HCT116 (cell line): ENCODE measurements at regions not wholly inside any gene's neighbourhood (a gene's known extent, or its start where the extent isn't known, plus 50 kb on each side); places are given as distances from the start of the nearest gene placed in this dataset.

ENCODE experiments used
- ATAC-seq: fragments of 200-7000 bp; cut with Tn5 transposase; 2 replicates; pipeline ENCODE4 v1.9.1; 2020; ENCODE audit warnings: mild to moderate bottlenecking, moderate library complexity
- BruUV-seq: library from RNA; stranded (reverse); fragments of 400-500 nt; replicated peaks from 2 replicates; lab custom pipeline; 2021; lab: Mats Ljungman, UMichigan
- CTCF ChIA-PET: fragments of 300-600 bp; sonication (Branson Sonifier 250); formaldehyde crosslinking; loops from one replicate; lab custom pipeline; 2021; ENCODE audit warnings: antibody characterized with exemption; lab: Charles Lee
- POLR2A ChIA-PET: fragments of 300-600, 350-600 bp; sonication (Branson Sonifier 250); formaldehyde crosslinking; loops from one replicate; lab custom pipeline; 2021; ENCODE audit warnings: antibody characterized with exemption; lab: Charles Lee
- RAD21 ChIA-PET, 2 experiments: fragments of 300-600 bp; sonication (Branson Sonifier 250); formaldehyde crosslinking; loops; one replicate each; lab custom pipeline; 2023; ENCODE audit warnings: low total read pairs in 2 of 2; ENCODE audit not compliant: uncharacterized antibody in 2 of 2, unreplicated experiment in 2 of 2, low non-redundant PET in 1 of 2; lab: Charles Lee
- DNase-seq: peaks from one replicate; pipeline ENCODE4 v3.0.0-alpha.2; 2010; ENCODE audit warnings: low read depth, low spot score
- H2AFZ ChIP-seq: fragments of 200-600 bp; shearing (Covaris generic), sonication (generic); 2 replicates; pipeline ENCODE4 v1.6.1; 2017; ENCODE audit warnings: low read depth, mixed run types, mixed read lengths, antibody characterized with exemption, low read length; ENCODE audit not compliant: poor library complexity, severe bottlenecking
- H3K27ac ChIP-seq: 2 replicates; pipeline ENCODE4 v1.5.1; 2012; ENCODE audit warnings: low read depth, low read length
- H3K27me3 ChIP-seq: fragments of 200-600 bp; sonication (generic); 2 replicates; pipeline ENCODE4 v1.6.1; 2016; ENCODE audit warnings: mixed run types, low read length, mixed read lengths; ENCODE audit not compliant: insufficient read depth
- H3K36me3 ChIP-seq, 2 experiments: fragments of 200-500 bp in 1 of 2; fragments of 200-600 bp in 1 of 2; sonication (Bioruptor generic) in 1 of 2; sonication (generic) in 1 of 2; 2 replicates each; pipeline versions ENCODE4 v1.5.1 to v1.6.1; 2014 to 2016; ENCODE audit warnings: low read length in 2 of 2, inconsistent platforms in 1 of 2, mixed read lengths in 1 of 2, mixed run types in 1 of 2; ENCODE audit not compliant: insufficient read depth in 2 of 2, control insufficient read depth in 1 of 2
- H3K4me1 ChIP-seq, 2 experiments: fragments of 200-600 bp in 1 of 2; sonication (generic) in 1 of 2; 2 replicates each; pipeline versions ENCODE4 v1.5.1 to v1.6.1; 2012 to 2017; ENCODE audit warnings: low read length in 2 of 2, inconsistent platforms in 1 of 2, mild to moderate bottlenecking in 1 of 2, mixed read lengths in 1 of 2, mixed run types in 1 of 2, moderate library complexity in 1 of 2; ENCODE audit not compliant: insufficient read depth in 2 of 2, control insufficient read depth in 1 of 2
- H3K4me2 ChIP-seq: fragments of 200-600 bp; sonication (generic); 2 replicates; pipeline ENCODE4 v1.6.1; 2017; ENCODE audit warnings: mixed run types, low read length, mixed read lengths
- H3K4me3 ChIP-seq, 2 experiments: fragments of 200-600 bp in 1 of 2; sonication (generic) in 1 of 2; replicated peaks in 1 of 2; 2 replicates each; pipeline ENCODE4 v1.5.1; 2011 to 2016; ENCODE audit warnings: low read length in 2 of 2, control low read depth in 1 of 2, low read depth in 1 of 2, mild to moderate bottlenecking in 1 of 2, mixed read lengths in 1 of 2, mixed run types in 1 of 2
- H3K79me2 ChIP-seq: fragments of 200-600 bp; sonication (generic); 2 replicates; pipeline ENCODE4 v1.6.1; 2017; ENCODE audit warnings: mild to moderate bottlenecking, mixed run types, low read length, moderate library complexity, mixed read lengths; ENCODE audit not compliant: insufficient read depth
- H3K9ac ChIP-seq: fragments of 200-600 bp; sonication (generic); 2 replicates; pipeline ENCODE4 v1.6.1; 2016; ENCODE audit warnings: low read length, mixed read lengths
- H3K9me2 ChIP-seq: fragments of 200-600 bp; sonication (generic), shearing (Covaris generic); 2 replicates; pipeline ENCODE4 v1.6.1; 2017; ENCODE audit warnings: mixed run types, mild to moderate bottlenecking, moderate library complexity; ENCODE audit not compliant: insufficient read depth
- H3K9me3 ChIP-seq, 2 experiments: fragments of 200-500 bp in 1 of 2; fragments of 200-600 bp in 1 of 2; sonication (Bioruptor generic) in 1 of 2; sonication (generic) in 1 of 2; 2 replicates each; pipeline ENCODE4 v1.6.1; 2014 to 2017; ENCODE audit warnings: low read length in 2 of 2, mixed read lengths in 2 of 2, inconsistent platforms in 1 of 2, low read depth in 1 of 2, mild to moderate bottlenecking in 1 of 2, mixed run types in 1 of 2, moderate library complexity in 1 of 2; ENCODE audit not compliant: control insufficient read depth in 1 of 2, insufficient read depth in 1 of 2
- H4K20me1 ChIP-seq: fragments of 200-600 bp; sonication (generic), shearing (Covaris generic); 2 replicates; pipeline ENCODE4 v1.6.1; 2017; ENCODE audit warnings: mixed run types, mild to moderate bottlenecking, moderate library complexity; ENCODE audit not compliant: insufficient read depth
- CBX3 ChIP-seq: IDR thresholded peaks from 2 replicates; pipeline ENCODE4 v1.6.1; 2012; ENCODE audit warnings: low read depth
- CEBPB ChIP-seq: IDR thresholded peaks from 2 replicates; pipeline ENCODE4 v1.6.1; 2012; ENCODE audit warnings: low read depth
- EZH2phosphoT487 ChIP-seq: fragments of 200-600 bp; IDR thresholded peaks from 2 replicates; pipeline ENCODE4 v1.6.1; 2018; ENCODE audit warnings: antibody characterized with exemption, borderline replicate concordance
- FOSL1 ChIP-seq: IDR thresholded peaks from 2 replicates; pipeline ENCODE4 v1.6.1; 2012; ENCODE audit warnings: low read depth
- JUND ChIP-seq: IDR thresholded peaks from 2 replicates; pipeline ENCODE4 v1.6.1; 2012
- POLR2AphosphoS5 ChIP-seq: IDR thresholded peaks from 2 replicates; pipeline ENCODE4 v1.6.1; 2011; ENCODE audit warnings: mild to moderate bottlenecking, low read depth, low read length, moderate library complexity
- RAD21 ChIP-seq: IDR thresholded peaks from 2 replicates; pipeline ENCODE4 v1.6.1; 2012; ENCODE audit warnings: low read depth, mild to moderate bottlenecking
- SIN3A ChIP-seq: IDR thresholded peaks from 2 replicates; pipeline ENCODE4 v1.6.1; 2012; ENCODE audit warnings: low read depth
- SP1 ChIP-seq: IDR thresholded peaks from 2 replicates; pipeline ENCODE4 v1.6.1; 2012; ENCODE audit warnings: low read depth
- SRF ChIP-seq: IDR thresholded peaks from 2 replicates; pipeline ENCODE4 v1.6.1; 2012; ENCODE audit warnings: low read depth
- TCF7L2 ChIP-seq: IDR thresholded peaks from 2 replicates; pipeline ENCODE4 v1.7.0; 2011; ENCODE audit warnings: borderline replicate concordance, inconsistent platforms; ENCODE audit not compliant: insufficient read depth, insufficient read length; ENCODE audit errors: extremely low read depth
- YY1 ChIP-seq: IDR thresholded peaks from 2 replicates; pipeline ENCODE4 v1.6.1; 2011; ENCODE audit warnings: low read length, low read depth, moderate library complexity, mild to moderate bottlenecking; ENCODE audit not compliant: insufficient replicate concordance; ENCODE audit errors: extremely low read depth
- ZFX ChIP-seq: fragments of 450-650 bp; IDR thresholded peaks from 2 replicates; pipeline ENCODE4 v1.6.1; 2017
- ZNF274 ChIP-seq: fragments of 200-500 bp; sonication (Bioruptor generic); IDR thresholded peaks from 2 replicates; pipeline ENCODE4 v1.6.1; 2014; ENCODE audit warnings: mild to moderate bottlenecking, low read depth, low read length, inconsistent platforms
- intact Hi-C: fragments of 100-400 bp; cut with micrococcal nuclease; formaldehyde crosslinking; loops from 2 replicates; pipeline ENCODE4 v1.10.0; 2022
- TF ChIP-seq, protein P1 (sequence below): IDR thresholded peaks from 2 replicates; pipeline ENCODE4 v1.6.1; 2011; ENCODE audit warnings: mild to moderate bottlenecking, low read length, moderate library complexity; ENCODE audit not compliant: insufficient replicate concordance; ENCODE audit errors: extremely low read depth
- TF ChIP-seq, protein P2 (sequence below): IDR thresholded peaks from 2 replicates; pipeline ENCODE4 v1.6.1; 2012; ENCODE audit warnings: low read depth
- TF ChIP-seq, protein P3 (sequence below): IDR thresholded peaks from 2 replicates; pipeline ENCODE4 v1.6.1; 2012
- TF ChIP-seq, protein P4 (sequence below), 3 experiments: fragments of 200-600 bp in 1 of 3; sonication (generic) in 1 of 3; IDR thresholded peaks in 2 of 3; conservative IDR thresholded peaks in 1 of 3; 2 replicates each; pipeline ENCODE4 v1.5.1; 2012 to 2017; ENCODE audit warnings: low read depth in 2 of 3, low read length in 2 of 3, antibody characterized with exemption in 1 of 3, borderline replicate concordance in 1 of 3, control low read depth in 1 of 3, mild to moderate bottlenecking in 1 of 3, mixed read lengths in 1 of 3, mixed run types in 1 of 3, moderate library complexity in 1 of 3; ENCODE audit not compliant: insufficient read depth in 1 of 3
- TF ChIP-seq, protein P5 (sequence below): IDR thresholded peaks from 2 replicates; pipeline ENCODE4 v1.6.1; 2012

DNA sequence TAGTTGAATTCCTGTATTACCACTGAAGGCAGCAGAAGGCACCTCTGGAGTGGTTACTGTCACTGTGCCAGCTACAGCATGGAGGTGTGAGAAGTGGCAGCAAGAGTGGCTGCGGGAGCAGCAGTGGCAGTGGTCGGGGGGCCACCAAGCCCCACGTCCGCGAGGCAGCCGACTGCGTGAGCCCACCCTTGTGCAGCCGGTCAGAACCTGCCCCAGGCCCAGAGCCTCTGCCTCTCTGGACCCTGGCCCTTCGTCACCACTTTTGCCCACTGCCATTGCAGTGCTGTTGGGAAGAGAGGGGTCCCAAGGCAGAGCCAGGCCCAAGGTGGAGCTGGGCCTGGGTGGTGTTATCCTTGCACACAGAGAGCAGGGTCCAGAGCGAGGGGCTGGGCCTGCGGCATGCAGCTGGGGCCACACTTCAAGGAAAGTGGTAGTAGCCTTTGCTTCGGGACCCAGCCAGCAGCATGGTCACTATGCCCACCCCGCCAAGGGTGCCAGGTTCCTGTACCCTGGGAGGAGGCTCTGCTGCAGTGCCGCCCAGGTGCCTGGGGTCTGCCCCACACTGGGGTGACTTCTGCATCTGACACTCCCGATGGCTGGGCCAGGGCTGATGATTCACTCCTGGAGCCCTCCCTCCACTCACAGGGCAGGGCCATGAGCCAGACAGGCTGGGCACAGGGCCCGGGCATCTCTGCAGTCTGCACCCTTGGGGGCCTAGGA, 450.1 kb upstream of the LRATD1 start:
- TF ChIP-seq ZNF274 (no peak), SP1 (no peak), POLR2AphosphoS5 (no peak), SRF (no peak), CBX3 (no peak), ZFX (no peak), CEBPB (no peak), SIN3A (no peak), FOSL1 (no peak), JUND (no peak), TCF7L2 (no peak), RAD21 (no peak), EZH2phosphoT487 (no peak), YY1 (no peak)
- TF ChIP-seq, protein P1, sequence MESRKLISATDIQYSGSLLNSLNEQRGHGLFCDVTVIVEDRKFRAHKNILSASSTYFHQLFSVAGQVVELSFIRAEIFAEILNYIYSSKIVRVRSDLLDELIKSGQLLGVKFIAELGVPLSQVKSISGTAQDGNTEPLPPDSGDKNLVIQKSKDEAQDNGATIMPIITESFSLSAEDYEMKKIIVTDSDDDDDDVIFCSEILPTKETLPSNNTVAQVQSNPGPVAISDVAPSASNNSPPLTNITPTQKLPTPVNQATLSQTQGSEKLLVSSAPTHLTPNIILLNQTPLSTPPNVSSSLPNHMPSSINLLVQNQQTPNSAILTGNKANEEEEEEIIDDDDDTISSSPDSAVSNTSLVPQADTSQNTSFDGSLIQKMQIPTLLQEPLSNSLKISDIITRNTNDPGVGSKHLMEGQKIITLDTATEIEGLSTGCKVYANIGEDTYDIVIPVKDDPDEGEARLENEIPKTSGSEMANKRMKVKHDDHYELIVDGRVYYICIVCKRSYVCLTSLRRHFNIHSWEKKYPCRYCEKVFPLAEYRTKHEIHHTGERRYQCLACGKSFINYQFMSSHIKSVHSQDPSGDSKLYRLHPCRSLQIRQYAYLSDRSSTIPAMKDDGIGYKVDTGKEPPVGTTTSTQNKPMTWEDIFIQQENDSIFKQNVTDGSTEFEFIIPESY, result no peak
- TF ChIP-seq, protein P2, sequence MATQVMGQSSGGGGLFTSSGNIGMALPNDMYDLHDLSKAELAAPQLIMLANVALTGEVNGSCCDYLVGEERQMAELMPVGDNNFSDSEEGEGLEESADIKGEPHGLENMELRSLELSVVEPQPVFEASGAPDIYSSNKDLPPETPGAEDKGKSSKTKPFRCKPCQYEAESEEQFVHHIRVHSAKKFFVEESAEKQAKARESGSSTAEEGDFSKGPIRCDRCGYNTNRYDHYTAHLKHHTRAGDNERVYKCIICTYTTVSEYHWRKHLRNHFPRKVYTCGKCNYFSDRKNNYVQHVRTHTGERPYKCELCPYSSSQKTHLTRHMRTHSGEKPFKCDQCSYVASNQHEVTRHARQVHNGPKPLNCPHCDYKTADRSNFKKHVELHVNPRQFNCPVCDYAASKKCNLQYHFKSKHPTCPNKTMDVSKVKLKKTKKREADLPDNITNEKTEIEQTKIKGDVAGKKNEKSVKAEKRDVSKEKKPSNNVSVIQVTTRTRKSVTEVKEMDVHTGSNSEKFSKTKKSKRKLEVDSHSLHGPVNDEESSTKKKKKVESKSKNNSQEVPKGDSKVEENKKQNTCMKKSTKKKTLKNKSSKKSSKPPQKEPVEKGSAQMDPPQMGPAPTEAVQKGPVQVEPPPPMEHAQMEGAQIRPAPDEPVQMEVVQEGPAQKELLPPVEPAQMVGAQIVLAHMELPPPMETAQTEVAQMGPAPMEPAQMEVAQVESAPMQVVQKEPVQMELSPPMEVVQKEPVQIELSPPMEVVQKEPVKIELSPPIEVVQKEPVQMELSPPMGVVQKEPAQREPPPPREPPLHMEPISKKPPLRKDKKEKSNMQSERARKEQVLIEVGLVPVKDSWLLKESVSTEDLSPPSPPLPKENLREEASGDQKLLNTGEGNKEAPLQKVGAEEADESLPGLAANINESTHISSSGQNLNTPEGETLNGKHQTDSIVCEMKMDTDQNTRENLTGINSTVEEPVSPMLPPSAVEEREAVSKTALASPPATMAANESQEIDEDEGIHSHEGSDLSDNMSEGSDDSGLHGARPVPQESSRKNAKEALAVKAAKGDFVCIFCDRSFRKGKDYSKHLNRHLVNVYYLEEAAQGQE, result no peak
- TF ChIP-seq, protein P3, sequence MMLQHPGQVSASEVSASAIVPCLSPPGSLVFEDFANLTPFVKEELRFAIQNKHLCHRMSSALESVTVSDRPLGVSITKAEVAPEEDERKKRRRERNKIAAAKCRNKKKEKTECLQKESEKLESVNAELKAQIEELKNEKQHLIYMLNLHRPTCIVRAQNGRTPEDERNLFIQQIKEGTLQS, result no peak
- TF ChIP-seq, protein P4, sequence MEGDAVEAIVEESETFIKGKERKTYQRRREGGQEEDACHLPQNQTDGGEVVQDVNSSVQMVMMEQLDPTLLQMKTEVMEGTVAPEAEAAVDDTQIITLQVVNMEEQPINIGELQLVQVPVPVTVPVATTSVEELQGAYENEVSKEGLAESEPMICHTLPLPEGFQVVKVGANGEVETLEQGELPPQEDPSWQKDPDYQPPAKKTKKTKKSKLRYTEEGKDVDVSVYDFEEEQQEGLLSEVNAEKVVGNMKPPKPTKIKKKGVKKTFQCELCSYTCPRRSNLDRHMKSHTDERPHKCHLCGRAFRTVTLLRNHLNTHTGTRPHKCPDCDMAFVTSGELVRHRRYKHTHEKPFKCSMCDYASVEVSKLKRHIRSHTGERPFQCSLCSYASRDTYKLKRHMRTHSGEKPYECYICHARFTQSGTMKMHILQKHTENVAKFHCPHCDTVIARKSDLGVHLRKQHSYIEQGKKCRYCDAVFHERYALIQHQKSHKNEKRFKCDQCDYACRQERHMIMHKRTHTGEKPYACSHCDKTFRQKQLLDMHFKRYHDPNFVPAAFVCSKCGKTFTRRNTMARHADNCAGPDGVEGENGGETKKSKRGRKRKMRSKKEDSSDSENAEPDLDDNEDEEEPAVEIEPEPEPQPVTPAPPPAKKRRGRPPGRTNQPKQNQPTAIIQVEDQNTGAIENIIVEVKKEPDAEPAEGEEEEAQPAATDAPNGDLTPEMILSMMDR (IDR thresholded peaks at IDR 0.05 in 2 of 3, conservative IDR thresholded peaks at IDR 0.05 in 1 of 3; ENCODE audit: borderline replicate concordance in 1 of 3, insufficient read depth in 1 of 3, low read depth in 2 of 3, low read length in 2 of 3), result no peak
- TF ChIP-seq, protein P5, sequence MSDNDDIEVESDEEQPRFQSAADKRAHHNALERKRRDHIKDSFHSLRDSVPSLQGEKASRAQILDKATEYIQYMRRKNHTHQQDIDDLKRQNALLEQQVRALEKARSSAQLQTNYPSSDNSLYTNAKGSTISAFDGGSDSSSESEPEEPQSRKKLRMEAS, result no peak
- H3K9me3 ChIP-seq, result peaks cover 0 to 29% of the 10 kb centered on the region in 2 experiments; a peak in 2 of 4 replicates
- H3K4me2 ChIP-seq, result no peak overlapping the region
- RAD21 ChIA-PET, result no interaction called here
- POLR2A ChIA-PET, result no interaction called here
- intact Hi-C loops, result no loop called here
- H3K9me2 ChIP-seq, result no peaks in the 10 kb centered on the region
- ATAC-seq (no peak), DNase-seq (no peak)
- H3K79me2 ChIP-seq, result no peaks in the 10 kb centered on the region
- H3K36me3 ChIP-seq, result no peaks in the 10 kb centered on the region
- no peak overlapping the region for H3K4me3 ChIP-seq
- CTCF ChIA-PET, result no interaction called here
- no peak overlapping the region for H3K9ac ChIP-seq
- no peaks in the 10 kb centered on the region for H4K20me1 ChIP-seq
- H3K4me1 ChIP-seq, result no peaks in the 10 kb centered on the region
- H2AFZ ChIP-seq, result no peak overlapping the region
- no TSS peak for BruUV-seq
- H3K27me3 ChIP-seq, result no peaks in the 10 kb centered on the region
- no peak overlapping the region for H3K27ac ChIP-seq
